Hepatocyte (in vitro differentiated cells): ENCODE measurements at regions not wholly inside any gene's neighbourhood (a gene's known extent, or its start where the extent isn't known, plus 50 kb on each side); places are given as distances from the start of the nearest gene placed in this dataset.

Experiments
- DNase-seq: peaks from one replicate; pipeline ENCODE4 v3.0.0-alpha.2; 2016; ENCODE audit warnings: low spot score
- H2AFZ ChIP-seq: fragments of 200-600 bp; sonication (generic); 2 replicates; pipeline ENCODE4 v1.6.0; 2016; ENCODE audit warnings: antibody characterized with exemption, mild to moderate bottlenecking
- H3K27ac ChIP-seq: fragments of 200-600 bp; sonication (generic); 2 replicates; pipeline ENCODE4 v1.5.1; 2016; ENCODE audit warnings: mild to moderate bottlenecking
- H3K27me3 ChIP-seq: fragments of 200-600 bp; sonication (generic); 2 replicates; pipeline ENCODE4 v1.6.1; 2016
- H3K36me3 ChIP-seq: fragments of 200-600 bp; sonication (generic); replicated peaks from 2 replicates; pipeline ENCODE4 v1.5.1; 2016; ENCODE audit warnings: low read depth; ENCODE audit not compliant: insufficient read depth
- H3K4me1 ChIP-seq: fragments of 200-600 bp; sonication (generic); 2 replicates; pipeline ENCODE4 v1.5.1; 2016; ENCODE audit warnings: mild to moderate bottlenecking, moderate library complexity; ENCODE audit not compliant: insufficient read depth
- H3K4me2 ChIP-seq: fragments of 200-600 bp; sonication (generic); 2 replicates; pipeline ENCODE4 v1.6.0; 2016
- H3K4me3 ChIP-seq: fragments of 200-600 bp; sonication (generic); 2 replicates; pipeline ENCODE4 v1.5.1; 2016; ENCODE audit warnings: mild to moderate bottlenecking
- H3K79me2 ChIP-seq: fragments of 200-600 bp; sonication (generic); 2 replicates; pipeline ENCODE4 v1.6.0; 2017; ENCODE audit warnings: mild to moderate bottlenecking
- H3K9me2 ChIP-seq: fragments of 200-600 bp; sonication (generic); replicated peaks from 2 replicates; pipeline ENCODE4 v1.6.0; 2017; ENCODE audit warnings: mild to moderate bottlenecking; ENCODE audit not compliant: insufficient read depth
- H3K9me3 ChIP-seq: fragments of 200-600 bp; sonication (generic); 2 replicates; pipeline ENCODE4 v1.5.1; 2016; ENCODE audit warnings: low read depth, mild to moderate bottlenecking
- H4K20me1 ChIP-seq: fragments of 200-600 bp; sonication (generic); 2 replicates; pipeline ENCODE4 v1.6.0; 2016; ENCODE audit warnings: mild to moderate bottlenecking; ENCODE audit not compliant: insufficient read depth, poor library complexity, severe bottlenecking
- CTCF ChIP-seq: fragments of 200-600 bp; sonication (generic); IDR thresholded peaks from 2 replicates; pipeline ENCODE4 v1.5.1; 2016; ENCODE audit warnings: antibody characterized with exemption, mild to moderate bottlenecking; ENCODE audit not compliant: poor library complexity
- EZH2 ChIP-seq: fragments of 200-600 bp; sonication (generic); IDR thresholded peaks from 2 replicates; pipeline ENCODE4 v1.6.1; 2016; ENCODE audit warnings: antibody characterized with exemption, mild to moderate bottlenecking, borderline replicate concordance
- EZH2phosphoT487 ChIP-seq: fragments of 200-600 bp; sonication (generic); IDR thresholded peaks from one replicate; pipeline ENCODE4 v1.6.1; 2018; ENCODE audit warnings: antibody characterized with exemption, mild to moderate bottlenecking, low read depth, moderate library complexity; ENCODE audit not compliant: unreplicated experiment, severe bottlenecking
- WGBS: methylation state at CpG from one replicate; pipeline ENCODE4 v1.1.6; 2016; ENCODE audit warnings: low lambda C conversion rate; ENCODE audit errors: missing lambda C conversion rate; 5-methylcytosine and 5-hydroxymethylcytosine counted together

- Histone ChIP-seq H2AFZ (no peak overlapping the region), H4K20me1 (no peaks in the 10 kb centered on the region), H3K27ac (no peak overlapping the region), H3K4me2 (no peak overlapping the region), H3K4me3 (no peak overlapping the region), H3K79me2 (no peaks in the 10 kb centered on the region), H3K4me1 (no peaks in the 10 kb centered on the region), H3K36me3 (no peaks in the 10 kb centered on the region), H3K9me2 (no peaks in the 10 kb centered on the region), H3K9me3 (no peaks in the 10 kb centered on the region), H3K27me3 (no peaks in the 10 kb centered on the region)
- peak; percentile 5 for DNase-seq
- TF ChIP-seq EZH2 (no peak), CTCF (no peak)
Measured at GRCh38 chr17:52517176-52517575, 358.7 kb upstream of the CA10 start.

- no peaks in the 10 kb centered on the region for H3K36me3 ChIP-seq
- 79% methylated on average over 2 of the region's 2 CpGs for WGBS
- H3K27ac ChIP-seq = no peak overlapping the region
- H3K4me3 ChIP-seq = no peak overlapping the region
- H4K20me1 ChIP-seq = no peaks in the 10 kb centered on the region
- TF ChIP-seq EZH2 (no peak), CTCF (no peak), EZH2phosphoT487 (no peak)
- H3K4me2 ChIP-seq = no peak overlapping the region
- H3K4me1 ChIP-seq = no peaks in the 10 kb centered on the region
- H3K27me3 ChIP-seq = no peaks in the 10 kb centered on the region
- H3K9me3 ChIP-seq = no peaks in the 10 kb centered on the region
- H3K79me2 ChIP-seq = no peaks in the 10 kb centered on the region
- no peak overlapping the region for H2AFZ ChIP-seq
- DNase-seq = no peak
- H3K9me2 ChIP-seq = no peaks in the 10 kb centered on the region
Measured at GRCh38 chr17:52515927-52516326, 357.4 kb upstream of the CA10 start.

GRCh38 chr17:52505601-52506000 is 347.1 kb upstream of the CA10 start:
- H3K4me1 ChIP-seq = no peaks in the 10 kb centered on the region
- H3K27ac ChIP-seq = no peak overlapping the region
- no peaks in the 10 kb centered on the region for H3K27me3 ChIP-seq
- DNase-seq = no peak
- TF ChIP-seq EZH2phosphoT487 (no peak), CTCF (no peak), EZH2 (no peak)
- no peaks in the 10 kb centered on the region for H3K36me3 ChIP-seq
- no peaks in the 10 kb centered on the region for H4K20me1 ChIP-seq
- no peak overlapping the region for H3K4me2 ChIP-seq
- no peak overlapping the region for H3K4me3 ChIP-seq
- H3K9me2 ChIP-seq = no peaks in the 10 kb centered on the region
- no peaks in the 10 kb centered on the region for H3K9me3 ChIP-seq
- no peak overlapping the region for H2AFZ ChIP-seq
- H3K79me2 ChIP-seq = no peaks in the 10 kb centered on the region

- no peak overlapping the region for H3K4me3 ChIP-seq
- H3K9me3 ChIP-seq = no peaks in the 10 kb centered on the region
- H3K9me2 ChIP-seq = no peaks in the 10 kb centered on the region
- no peaks in the 10 kb centered on the region for H3K79me2 ChIP-seq
- H3K4me1 ChIP-seq = no peaks in the 10 kb centered on the region
- H3K27me3 ChIP-seq = no peaks in the 10 kb centered on the region
- no peak for DNase-seq
- no peaks in the 10 kb centered on the region for H4K20me1 ChIP-seq
- no peak overlapping the region for H2AFZ ChIP-seq
- H3K27ac ChIP-seq = no peak overlapping the region
- H3K4me2 ChIP-seq = no peak overlapping the region
- no peak for TF ChIP-seq EZH2phosphoT487
- no peak for TF ChIP-seq EZH2
- TF ChIP-seq CTCF = no peak
- H3K36me3 ChIP-seq = no peaks in the 10 kb centered on the region
- WGBS = 81% methylated on average over 1 of the region's 1 CpG
Measured at GRCh38 chr17:52504081-52504480, 345.6 kb upstream of the CA10 start.
